ENCODE measurements at regions not wholly inside any gene's neighbourhood (a gene's known extent, or its start where the extent isn't known, plus 50 kb on each side); places are given as distances from the start of the nearest gene placed in this dataset.

DNA sequence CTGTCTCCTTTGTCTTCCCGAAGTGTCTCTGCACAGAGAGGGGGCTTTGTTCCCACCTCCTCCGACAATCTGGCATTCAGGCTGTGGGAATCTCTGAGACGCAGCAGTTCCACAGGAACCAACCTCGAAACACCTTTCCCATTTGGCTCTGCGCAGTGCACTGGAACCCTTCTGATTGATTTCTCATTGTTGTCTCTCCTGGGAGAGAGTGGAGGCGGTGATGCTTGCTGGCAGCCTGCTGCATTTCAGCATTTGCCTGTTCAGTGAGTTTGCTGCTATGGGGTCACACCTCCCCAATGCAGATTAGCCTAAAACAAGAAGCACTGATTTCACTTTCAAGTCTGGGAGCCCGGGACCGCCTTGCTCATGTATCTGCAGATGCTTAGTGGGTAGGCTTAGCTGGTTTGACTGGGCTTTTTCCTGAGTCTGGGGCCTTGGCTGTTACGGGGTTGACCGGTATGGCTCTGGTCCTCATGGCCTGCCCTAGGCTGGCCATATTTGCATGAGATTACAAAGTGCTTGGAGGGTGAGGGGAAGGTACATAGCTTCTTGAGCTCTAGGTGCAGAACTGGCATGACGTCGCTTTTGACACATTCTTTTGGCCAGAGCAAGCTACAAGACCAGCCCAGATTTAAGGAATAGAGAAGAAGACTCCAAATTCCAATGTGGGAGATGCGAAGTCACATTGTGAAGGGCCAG is 695.3 kb downstream of the PTPRU start:
- no peaks in the 10 kb centered on the region for H3K27me3 ChIP-seq (replicated peaks; ENCODE audit: control insufficient read depth, insufficient read depth, low read length)
- no peaks in the 10 kb centered on the region for H3K36me3 Mint-ChIP-seq (ENCODE audit: insufficient read depth, unreplicated experiment)
- H3K4me1 ChIP-seq, result no peaks in the 10 kb centered on the region
- POLR2A ChIA-PET, result no interaction called here
- no peak overlapping the region for H3K4me3 Mint-ChIP-seq (ENCODE audit: unreplicated experiment)
- no TSS peak for BruUV-seq (replicated peaks)
- no peaks in the 10 kb centered on the region for H3K4me1 Mint-ChIP-seq (ENCODE audit: low read depth, unreplicated experiment)
- H3K9me3 Mint-ChIP-seq (ENCODE audit: unreplicated experiment), result no peaks in the 10 kb centered on the region
- DNase-seq, result no peak
- CTCF ChIA-PET, result no interaction called here
- H3K4me3 ChIP-seq (ENCODE audit: low read depth, low read length), result no peak overlapping the region
- intact Hi-C loops (cut with micrococcal nuclease; ENCODE audit: unreplicated experiment), result no loop called here
- TF ChIP-seq, protein P1, sequence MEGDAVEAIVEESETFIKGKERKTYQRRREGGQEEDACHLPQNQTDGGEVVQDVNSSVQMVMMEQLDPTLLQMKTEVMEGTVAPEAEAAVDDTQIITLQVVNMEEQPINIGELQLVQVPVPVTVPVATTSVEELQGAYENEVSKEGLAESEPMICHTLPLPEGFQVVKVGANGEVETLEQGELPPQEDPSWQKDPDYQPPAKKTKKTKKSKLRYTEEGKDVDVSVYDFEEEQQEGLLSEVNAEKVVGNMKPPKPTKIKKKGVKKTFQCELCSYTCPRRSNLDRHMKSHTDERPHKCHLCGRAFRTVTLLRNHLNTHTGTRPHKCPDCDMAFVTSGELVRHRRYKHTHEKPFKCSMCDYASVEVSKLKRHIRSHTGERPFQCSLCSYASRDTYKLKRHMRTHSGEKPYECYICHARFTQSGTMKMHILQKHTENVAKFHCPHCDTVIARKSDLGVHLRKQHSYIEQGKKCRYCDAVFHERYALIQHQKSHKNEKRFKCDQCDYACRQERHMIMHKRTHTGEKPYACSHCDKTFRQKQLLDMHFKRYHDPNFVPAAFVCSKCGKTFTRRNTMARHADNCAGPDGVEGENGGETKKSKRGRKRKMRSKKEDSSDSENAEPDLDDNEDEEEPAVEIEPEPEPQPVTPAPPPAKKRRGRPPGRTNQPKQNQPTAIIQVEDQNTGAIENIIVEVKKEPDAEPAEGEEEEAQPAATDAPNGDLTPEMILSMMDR (IDR thresholded peaks at IDR 0.05; ENCODE audit: insufficient read depth in 1 of 2, low read depth in 1 of 2, low read length in 1 of 2, severe bottlenecking in 1 of 2, unreplicated experiment in 1 of 2), result no peak
- H3K27ac Mint-ChIP-seq (ENCODE audit: unreplicated experiment), result no peak overlapping the region
- no peaks in the 10 kb centered on the region for H3K9me3 ChIP-seq
- H3K36me3 ChIP-seq (ENCODE audit: control insufficient read depth, insufficient read depth, low read length), result no peaks in the 10 kb centered on the region
- H3K27me3 Mint-ChIP-seq (ENCODE audit: insufficient read depth, unreplicated experiment), result peaks cover 21% of the 10 kb centered on the region

DNA sequence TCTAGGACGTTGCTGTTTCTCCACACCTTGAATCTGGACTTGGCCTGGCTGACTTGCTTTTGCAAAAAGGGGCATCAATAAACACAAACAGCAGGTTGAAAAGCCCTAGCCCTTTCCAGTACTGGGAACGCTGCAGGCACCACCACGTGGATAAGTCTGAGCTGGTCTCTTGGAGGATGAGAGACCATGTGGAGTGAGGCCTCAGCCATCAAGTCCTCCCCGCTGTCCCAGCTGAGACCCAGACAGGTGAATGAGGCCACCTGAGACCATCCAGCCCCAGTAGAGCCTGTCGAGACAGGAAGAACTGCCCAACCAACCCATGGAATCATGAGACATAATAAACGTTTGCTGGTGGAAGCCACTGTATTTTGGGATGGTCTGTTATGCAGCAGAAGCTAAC is 688.7 kb downstream of the PTPRU start:
- TF ChIP-seq, protein P1 (IDR thresholded peaks at IDR 0.05; ENCODE audit: insufficient read depth in 1 of 2, low read depth in 1 of 2, low read length in 1 of 2, severe bottlenecking in 1 of 2, unreplicated experiment in 1 of 2), result no peak
- POLR2A ChIA-PET, result no interaction called here
- CTCF ChIA-PET, result no interaction called here
- no peak overlapping the region for H3K27ac Mint-ChIP-seq (ENCODE audit: unreplicated experiment)
- no peaks in the 10 kb centered on the region for H3K4me1 Mint-ChIP-seq (ENCODE audit: low read depth, unreplicated experiment)
- DNase-seq, result no peak
- H3K4me3 ChIP-seq (ENCODE audit: low read depth, low read length), result no peak overlapping the region
- no peak overlapping the region for H3K4me3 Mint-ChIP-seq (ENCODE audit: unreplicated experiment)
- H3K9me3 ChIP-seq, result no peaks in the 10 kb centered on the region
- H3K27me3 ChIP-seq (replicated peaks; ENCODE audit: control insufficient read depth, insufficient read depth, low read length), result no peaks in the 10 kb centered on the region
- no TSS peak for BruUV-seq (replicated peaks)
- no peaks in the 10 kb centered on the region for H3K36me3 ChIP-seq (ENCODE audit: control insufficient read depth, insufficient read depth, low read length)
- H3K36me3 Mint-ChIP-seq (ENCODE audit: insufficient read depth, unreplicated experiment), result no peaks in the 10 kb centered on the region
- peaks cover 5% of the 10 kb centered on the region for H3K27me3 Mint-ChIP-seq (ENCODE audit: insufficient read depth, unreplicated experiment)
- H3K4me1 ChIP-seq, result no peaks in the 10 kb centered on the region
- no peaks in the 10 kb centered on the region for H3K9me3 Mint-ChIP-seq (ENCODE audit: unreplicated experiment)
- intact Hi-C loops (cut with micrococcal nuclease; ENCODE audit: unreplicated experiment), result no loop called here

DNA sequence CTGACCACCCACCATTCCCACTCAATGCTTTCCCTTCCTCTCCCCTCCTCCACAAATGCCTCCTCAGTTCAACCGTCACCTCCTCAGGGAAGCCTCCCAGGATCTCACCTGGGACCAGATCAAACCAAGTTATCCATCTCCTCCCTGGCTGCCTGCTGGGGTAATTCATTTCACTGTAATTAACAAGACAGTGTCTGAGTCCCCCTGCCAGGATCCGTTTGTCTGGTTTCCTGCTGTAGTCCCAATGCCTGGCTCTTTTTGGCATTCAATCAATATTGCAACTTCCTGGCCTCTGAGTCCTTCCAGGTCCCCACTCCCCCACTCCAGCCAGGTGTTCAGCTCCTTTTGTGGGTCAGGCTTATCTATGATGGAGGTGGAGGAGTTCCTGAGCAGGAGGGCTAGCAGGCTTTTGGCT is 687.7 kb downstream of the PTPRU start:
- H3K27me3 ChIP-seq (replicated peaks; ENCODE audit: control insufficient read depth, insufficient read depth, low read length), result no peaks in the 10 kb centered on the region
- H3K9me3 ChIP-seq, result no peaks in the 10 kb centered on the region
- H3K4me3 ChIP-seq (ENCODE audit: low read depth, low read length), result no peak overlapping the region
- CTCF ChIA-PET, result no interaction called here
- no peaks in the 10 kb centered on the region for H3K4me1 Mint-ChIP-seq (ENCODE audit: low read depth, unreplicated experiment)
- no peak for DNase-seq
- H3K36me3 Mint-ChIP-seq (ENCODE audit: insufficient read depth, unreplicated experiment), result no peaks in the 10 kb centered on the region
- TF ChIP-seq, protein P1 (IDR thresholded peaks at IDR 0.05; ENCODE audit: insufficient read depth in 1 of 2, low read depth in 1 of 2, low read length in 1 of 2, severe bottlenecking in 1 of 2, unreplicated experiment in 1 of 2), result no peak
- H3K27ac Mint-ChIP-seq (ENCODE audit: unreplicated experiment), result no peak overlapping the region
- H3K4me1 ChIP-seq, result no peaks in the 10 kb centered on the region
- H3K9me3 Mint-ChIP-seq (ENCODE audit: unreplicated experiment), result no peaks in the 10 kb centered on the region
- H3K36me3 ChIP-seq (ENCODE audit: control insufficient read depth, insufficient read depth, low read length), result no peaks in the 10 kb centered on the region
- POLR2A ChIA-PET, result no interaction called here
- no peak overlapping the region for H3K4me3 Mint-ChIP-seq (ENCODE audit: unreplicated experiment)
- peaks cover 5% of the 10 kb centered on the region for H3K27me3 Mint-ChIP-seq (ENCODE audit: insufficient read depth, unreplicated experiment)
- BruUV-seq (replicated peaks), result no TSS peak
- intact Hi-C loops (cut with micrococcal nuclease; ENCODE audit: unreplicated experiment), result no loop called here
